ENCODE measurements at regions not wholly inside any gene's neighbourhood (a gene's known extent, or its start where the extent isn't known, plus 50 kb on each side); places are given as distances from the start of the nearest gene placed in this dataset.

DNA sequence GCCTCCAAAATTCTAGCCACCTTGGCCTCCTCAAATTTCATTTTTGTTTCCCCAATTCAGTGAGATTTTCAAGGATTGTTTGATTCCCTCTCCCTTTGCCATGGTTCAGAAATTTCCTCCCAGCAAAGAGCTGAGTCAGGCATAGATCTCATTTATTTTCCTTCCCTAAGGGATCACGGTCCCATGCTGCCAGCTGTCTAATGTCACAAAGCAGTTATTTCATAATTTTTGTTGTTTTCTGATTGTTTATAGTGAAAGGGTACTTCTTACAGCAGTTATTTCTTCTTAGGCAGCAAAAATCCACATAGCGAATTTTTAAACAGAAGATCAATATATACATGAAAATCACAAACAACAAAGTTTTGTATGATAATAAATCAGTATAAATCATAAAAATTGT is 470.5 kb upstream of the MAGEB18 start:
- no peak for TF ChIP-seq MXI1 (conservative IDR thresholded peaks at IDR 0.05; ENCODE audit: poor library complexity, severe bottlenecking)
- TF ChIP-seq, protein P1, sequence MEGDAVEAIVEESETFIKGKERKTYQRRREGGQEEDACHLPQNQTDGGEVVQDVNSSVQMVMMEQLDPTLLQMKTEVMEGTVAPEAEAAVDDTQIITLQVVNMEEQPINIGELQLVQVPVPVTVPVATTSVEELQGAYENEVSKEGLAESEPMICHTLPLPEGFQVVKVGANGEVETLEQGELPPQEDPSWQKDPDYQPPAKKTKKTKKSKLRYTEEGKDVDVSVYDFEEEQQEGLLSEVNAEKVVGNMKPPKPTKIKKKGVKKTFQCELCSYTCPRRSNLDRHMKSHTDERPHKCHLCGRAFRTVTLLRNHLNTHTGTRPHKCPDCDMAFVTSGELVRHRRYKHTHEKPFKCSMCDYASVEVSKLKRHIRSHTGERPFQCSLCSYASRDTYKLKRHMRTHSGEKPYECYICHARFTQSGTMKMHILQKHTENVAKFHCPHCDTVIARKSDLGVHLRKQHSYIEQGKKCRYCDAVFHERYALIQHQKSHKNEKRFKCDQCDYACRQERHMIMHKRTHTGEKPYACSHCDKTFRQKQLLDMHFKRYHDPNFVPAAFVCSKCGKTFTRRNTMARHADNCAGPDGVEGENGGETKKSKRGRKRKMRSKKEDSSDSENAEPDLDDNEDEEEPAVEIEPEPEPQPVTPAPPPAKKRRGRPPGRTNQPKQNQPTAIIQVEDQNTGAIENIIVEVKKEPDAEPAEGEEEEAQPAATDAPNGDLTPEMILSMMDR (IDR thresholded peaks at IDR 0.05; ENCODE audit: poor library complexity, severe bottlenecking): no peak
- no peak for TF ChIP-seq RAD21 (conservative IDR thresholded peaks at IDR 0.05)
- TF ChIP-seq EP300 (conservative IDR thresholded peaks at IDR 0.05; ENCODE audit: poor library complexity, severe bottlenecking): no peak
- TF ChIP-seq TAF1 (IDR thresholded peaks at IDR 0.05; ENCODE audit: low read depth): no peak
- no peak for TF ChIP-seq EZH2 (IDR thresholded peaks at IDR 0.05; ENCODE audit: borderline replicate concordance, insufficient read depth, low read length, poor library complexity, severe bottlenecking)
- no peak for TF ChIP-seq POLR2AphosphoS5 (IDR thresholded peaks at IDR 0.05)
- TF ChIP-seq SMC3 (conservative IDR thresholded peaks at IDR 0.05; ENCODE audit: poor library complexity): no peak
- no peak for TF ChIP-seq REST (IDR thresholded peaks at IDR 0.05; ENCODE audit: borderline replicate concordance)

All from neural cell (in vitro differentiated cells).